SW 1271 (cell line): ENCODE measurements at regions not wholly inside any gene's neighbourhood (a gene's known extent, or its start where the extent isn't known, plus 50 kb on each side); places are given as distances from the start of the nearest gene placed in this dataset.

ENCODE experiments used
- DNase-seq, 2 experiments: peaks; one replicate each; lab custom pipeline; 2025; lab: John Stamatoyannopoulos, UW

DNA sequence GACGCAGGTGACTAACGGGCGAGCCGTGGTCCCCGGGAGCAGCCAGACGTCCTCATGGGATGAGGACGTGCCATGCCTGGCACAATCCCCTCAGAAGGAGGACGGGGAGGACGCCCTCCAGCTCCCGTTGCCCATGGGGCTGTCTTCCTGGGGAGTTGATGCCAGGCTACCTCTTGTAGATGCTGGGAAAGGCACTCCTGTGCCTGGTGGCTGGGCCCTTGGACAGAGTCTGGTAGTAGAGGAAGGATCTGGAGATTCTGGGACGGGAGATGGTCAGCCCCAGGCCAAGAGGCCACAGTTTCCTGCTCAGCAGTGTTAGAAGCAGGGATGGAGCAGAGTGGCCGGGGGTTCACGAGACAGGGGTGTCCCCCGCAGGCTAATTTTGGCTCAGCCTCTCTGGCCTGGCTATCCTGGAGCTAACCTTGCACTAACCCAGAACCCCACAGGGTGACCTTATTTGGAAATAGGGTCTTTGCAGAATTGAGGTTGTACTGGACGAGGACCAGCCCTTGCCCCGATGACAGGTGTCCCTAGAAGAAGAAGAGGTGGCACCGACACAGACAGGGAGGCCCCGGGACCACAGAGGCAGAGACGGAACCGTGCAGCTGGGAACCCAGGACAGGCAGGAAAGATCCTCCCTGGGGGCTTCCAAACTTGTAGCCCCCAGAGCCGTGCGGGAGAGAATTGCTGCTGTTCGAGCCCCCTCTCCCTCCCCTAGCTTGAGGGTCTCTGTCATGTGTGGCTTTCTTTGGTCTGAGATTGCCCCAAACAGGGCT lies 50.1 kb upstream of the ADRA2C start:
- DNase-seq = no peak

DNA sequence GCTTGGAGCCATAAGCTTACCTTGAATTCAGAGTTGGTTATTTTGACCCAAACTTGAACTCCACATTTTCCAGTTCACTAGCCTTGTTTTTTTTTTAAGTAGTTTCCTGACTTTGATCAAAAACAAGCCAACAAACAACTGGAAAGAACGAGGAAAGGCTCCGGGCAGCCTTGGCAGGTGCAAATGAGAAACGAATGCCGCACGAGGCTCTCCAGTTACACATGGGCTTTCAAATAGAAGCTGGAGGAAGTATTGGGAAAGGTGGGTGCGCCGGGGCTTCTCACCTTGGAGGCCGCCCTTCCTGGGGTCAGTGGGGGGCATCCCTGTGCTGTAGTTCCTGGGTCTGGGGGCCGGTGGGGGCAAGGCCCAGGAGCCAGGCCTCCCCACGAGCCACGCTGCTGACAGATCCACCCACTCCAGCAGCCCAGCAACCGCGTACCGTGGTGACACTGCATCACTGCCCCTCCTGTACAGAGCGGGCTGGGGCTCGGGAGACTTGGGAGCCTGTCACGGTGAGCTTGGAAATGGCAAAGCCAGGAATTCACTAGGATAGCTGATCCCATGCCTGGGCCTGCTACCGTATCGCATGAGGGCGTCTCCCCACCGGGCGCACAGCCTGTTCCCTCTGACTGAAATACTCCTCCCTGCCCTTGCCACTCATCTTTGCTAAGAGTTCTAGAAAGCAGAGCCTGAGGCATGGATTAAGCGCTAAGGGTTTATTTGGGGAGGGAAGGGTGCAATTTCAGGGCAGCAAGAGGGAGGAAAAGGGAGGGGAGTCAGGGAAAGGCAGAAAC lies 50.9 kb upstream of the ADRA2C start:
- DNase-seq = no peak

DNA sequence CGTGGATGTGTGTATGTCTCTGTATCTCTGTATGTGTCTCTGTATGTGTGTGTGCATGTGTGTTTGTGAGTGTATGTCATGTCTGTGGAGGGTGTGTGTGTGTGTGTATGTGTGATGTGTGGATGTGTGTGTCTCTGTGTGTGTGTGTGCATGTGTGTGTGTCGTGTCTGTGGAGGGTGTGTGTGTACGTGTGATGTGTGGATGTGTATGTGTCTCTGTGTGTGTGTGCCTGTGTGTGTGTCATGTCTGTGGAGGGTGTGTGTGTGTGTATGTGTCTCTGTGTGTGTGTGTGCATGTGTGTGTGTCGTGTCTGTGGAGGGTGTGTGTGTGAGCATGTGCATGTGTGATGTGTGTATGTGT lies 51.6 kb upstream of the ADRA2C start:
- DNase-seq = no peak

DNA sequence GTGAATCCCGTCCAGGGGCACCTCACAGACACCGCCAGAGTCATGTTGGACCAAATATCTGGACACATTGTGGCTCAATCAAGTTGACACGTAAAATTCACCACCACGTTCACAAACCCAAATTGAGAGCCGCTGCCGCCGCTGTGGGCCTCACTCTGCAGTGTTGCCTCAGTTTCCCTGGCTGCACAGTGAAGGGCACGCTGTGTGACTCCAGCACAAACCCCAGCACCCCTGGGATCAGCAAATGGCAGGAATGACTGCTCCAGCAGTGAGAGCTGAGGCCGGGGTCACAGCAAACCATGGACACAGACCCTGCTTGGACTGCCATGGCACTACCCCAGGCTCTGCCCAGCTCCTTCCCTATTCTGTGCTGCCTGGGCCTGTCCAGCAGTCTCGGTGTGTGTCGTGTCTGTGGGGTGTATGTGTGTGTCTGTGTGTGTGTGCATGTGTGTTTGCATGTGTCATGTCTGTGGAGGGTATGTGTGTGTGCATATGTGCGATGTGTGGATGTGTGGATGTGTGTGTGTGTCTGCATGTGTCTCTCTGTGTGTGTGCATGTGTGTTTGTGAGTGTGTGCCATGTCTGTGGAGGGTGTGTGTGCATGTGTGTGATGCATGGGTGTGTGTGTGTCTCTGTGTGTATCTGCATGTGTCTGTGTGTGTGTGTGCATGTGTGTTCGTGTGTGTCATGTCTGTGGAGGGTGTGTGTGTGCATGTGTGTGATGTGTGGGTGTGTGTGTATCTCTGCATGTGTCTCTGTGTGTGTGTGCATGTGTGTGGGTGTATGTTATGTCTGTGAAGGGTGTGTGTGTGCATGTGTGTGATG lies 52.2 kb upstream of the ADRA2C start:
- no peak for DNase-seq

DNA sequence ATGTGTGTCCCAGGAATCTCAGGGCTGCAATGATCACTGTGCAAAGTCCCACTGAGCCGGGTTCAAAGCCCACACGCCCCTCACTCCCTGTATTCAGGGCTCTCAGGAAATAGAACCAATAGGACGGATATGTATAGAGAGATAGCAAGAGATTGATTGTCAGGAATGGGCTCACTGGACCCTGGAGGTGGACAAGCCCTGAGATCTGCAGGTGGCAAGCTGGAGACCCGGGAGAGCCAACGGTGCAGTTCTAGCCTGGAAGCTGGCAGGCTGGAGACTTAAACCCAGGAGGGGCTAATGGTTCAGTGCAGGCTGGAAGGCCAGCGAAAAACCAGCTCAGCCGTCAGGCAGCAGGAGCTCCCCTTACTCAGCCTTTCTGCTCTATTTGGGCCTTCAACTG lies 52.8 kb upstream of the ADRA2C start:
- no peak for DNase-seq

DNA sequence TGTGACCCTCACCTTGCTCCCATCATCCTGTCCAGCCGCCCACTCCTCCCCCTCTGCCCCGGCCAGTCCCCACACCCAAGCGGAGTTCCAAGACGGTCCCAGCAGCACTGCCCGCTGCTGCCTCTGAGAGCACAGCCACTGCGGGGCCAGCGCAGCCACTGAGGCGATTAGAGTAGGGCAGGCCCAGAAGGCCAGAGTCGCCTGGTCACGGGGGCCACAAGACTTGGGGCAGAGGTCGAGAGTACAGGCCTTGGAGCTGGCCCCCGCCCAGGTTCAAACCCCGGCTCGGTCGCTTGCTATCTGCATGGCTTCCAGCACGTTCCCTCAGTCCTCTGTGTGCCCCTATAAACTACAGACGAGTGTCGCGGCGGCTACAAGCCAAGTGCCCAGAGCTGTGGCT lies 53.2 kb upstream of the ADRA2C start:
- DNase-seq = no peak

DNA sequence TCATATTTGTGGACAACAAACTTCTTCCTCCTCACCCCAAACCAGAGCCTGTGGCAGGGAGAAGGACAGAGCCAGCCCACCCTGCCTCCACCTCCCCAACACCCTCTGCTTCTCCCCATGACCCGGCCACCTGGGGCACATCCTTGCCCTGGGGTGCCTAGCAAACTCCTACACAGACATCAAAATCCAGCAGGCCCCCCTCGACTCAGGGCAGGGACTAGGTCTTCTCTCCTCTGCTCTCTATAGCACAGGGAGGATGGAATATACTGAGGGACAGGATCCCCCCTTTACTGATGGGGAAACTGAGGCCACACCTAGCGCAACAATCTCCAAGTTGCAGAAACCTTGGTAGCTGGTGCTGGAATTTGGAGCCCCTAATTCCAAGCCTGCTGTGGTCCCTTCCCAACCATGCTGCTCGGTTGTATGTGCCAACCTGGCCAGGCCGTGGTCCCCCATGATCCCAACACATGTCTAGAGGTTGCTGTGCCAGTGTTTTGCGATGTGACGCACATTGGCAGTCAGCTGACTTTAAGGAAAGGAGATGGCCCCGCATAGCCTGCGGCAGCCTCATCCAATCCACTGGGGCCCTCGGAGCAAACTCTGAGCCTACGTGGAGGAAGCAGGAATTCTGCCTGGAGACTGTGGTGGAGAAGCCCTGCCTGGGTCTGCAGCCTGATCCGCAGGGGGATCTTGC lies 53.9 kb upstream of the ADRA2C start:
- no peak for DNase-seq

DNA sequence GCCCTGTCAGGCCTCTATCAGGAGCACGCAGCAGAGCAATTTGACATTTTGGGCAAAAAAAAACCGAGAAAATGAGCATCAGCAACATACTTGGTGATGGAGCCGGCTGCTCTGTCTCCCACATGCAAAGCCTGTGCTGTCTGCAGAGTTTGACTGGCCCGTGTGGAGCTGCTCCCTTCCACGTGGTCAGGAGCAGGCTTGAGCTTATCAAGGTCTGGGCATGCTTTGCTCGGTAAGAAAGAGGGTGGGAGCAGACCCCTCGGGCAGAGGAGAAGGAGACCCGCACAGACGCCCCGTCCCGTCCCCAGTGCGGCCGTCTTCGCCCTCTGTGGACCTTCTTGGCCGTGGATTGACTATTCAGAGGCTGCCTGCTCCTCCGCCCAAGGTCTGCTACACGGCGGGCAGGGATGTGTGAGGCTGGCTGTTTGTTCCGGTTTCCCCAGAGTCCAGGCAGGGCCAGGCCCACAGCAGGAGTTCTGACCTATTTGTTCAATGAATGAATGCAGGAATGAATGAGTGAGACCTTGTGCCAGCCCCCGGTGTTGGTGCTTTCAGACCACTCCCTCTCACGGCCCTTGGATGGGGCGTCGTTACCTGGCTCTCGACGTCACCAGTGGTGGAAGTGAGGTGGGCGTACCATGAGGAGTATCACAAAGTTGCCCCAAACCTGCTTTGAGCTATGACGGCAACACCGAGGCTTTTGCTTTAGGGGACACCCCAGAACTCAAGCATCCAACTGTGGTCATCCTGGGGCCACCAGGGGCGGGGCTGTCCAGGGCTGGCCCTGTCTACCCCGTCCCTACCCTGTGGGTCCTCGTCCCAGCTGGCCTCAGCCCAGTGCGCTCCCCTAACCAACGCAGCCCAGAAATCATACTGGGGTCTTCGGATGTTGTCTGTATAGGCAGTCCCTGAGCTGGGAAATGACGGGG lies 54.7 kb upstream of the ADRA2C start:
- DNase-seq = no peak

DNA sequence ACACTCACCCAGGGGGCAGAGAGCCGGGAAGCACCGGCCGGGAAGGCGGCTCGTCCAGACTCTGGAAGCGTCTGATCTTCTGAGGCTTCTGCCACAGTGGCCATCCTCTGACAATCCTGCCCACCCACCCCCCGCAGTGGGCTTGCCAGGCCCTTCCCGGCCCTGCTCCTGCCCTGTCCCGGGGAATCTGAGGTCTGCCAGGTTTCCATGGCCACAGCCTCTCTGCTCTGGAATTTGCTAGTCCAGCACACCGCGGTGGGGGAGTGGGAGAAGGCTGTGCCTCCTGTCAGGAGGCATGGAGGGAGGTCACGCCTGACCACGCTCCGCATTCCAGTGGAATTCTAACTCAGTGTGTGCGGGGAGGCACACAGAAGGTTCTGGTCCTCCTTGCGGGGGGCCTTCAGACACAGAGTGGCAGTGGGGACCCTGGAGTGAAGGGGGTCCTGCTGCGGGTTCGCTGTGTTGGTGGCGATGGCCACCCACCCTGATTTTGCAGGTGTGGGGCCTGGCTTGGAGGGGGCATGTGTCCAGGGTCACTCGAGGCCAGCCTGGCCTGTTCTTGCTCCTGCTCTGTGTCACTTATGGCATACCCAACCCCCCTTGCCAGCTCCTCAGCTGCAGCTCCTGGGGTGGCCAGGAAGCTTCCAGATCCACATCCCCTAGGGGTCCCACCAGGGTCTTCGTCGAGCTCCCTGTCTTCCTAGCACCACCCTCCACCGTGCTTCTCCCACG lies 55.6 kb upstream of the ADRA2C start:
- DNase-seq = no peak

DNA sequence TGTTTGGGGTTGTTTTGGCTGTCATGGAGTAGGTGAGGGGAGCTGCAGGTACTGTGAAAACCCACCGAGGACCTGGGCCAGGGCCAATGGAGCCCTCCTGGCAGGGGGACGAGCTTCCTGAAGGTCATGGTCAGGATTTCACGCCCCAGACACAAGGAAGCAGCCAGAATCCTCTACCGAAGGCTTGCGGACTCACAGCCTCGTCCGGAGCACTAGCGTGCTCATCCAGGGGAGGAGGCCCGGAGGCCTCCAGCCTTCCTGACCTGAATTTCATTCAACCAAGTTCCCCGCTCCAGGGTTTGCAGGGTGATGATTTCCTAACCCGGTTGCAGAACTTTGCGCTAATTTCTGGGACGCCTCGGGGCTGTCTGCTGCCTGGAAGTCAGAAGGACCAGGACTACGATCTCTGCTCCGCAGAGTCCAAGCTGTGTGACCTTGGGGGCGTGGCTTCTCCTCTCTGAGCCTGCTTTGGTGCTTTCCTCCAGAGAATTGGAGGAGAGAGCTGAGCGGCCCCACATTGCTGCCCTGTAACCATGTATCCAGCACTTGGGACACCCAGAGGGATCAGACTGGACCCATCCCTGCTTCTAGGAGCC lies 56.2 kb upstream of the ADRA2C start:
- DNase-seq = no peak

DNA sequence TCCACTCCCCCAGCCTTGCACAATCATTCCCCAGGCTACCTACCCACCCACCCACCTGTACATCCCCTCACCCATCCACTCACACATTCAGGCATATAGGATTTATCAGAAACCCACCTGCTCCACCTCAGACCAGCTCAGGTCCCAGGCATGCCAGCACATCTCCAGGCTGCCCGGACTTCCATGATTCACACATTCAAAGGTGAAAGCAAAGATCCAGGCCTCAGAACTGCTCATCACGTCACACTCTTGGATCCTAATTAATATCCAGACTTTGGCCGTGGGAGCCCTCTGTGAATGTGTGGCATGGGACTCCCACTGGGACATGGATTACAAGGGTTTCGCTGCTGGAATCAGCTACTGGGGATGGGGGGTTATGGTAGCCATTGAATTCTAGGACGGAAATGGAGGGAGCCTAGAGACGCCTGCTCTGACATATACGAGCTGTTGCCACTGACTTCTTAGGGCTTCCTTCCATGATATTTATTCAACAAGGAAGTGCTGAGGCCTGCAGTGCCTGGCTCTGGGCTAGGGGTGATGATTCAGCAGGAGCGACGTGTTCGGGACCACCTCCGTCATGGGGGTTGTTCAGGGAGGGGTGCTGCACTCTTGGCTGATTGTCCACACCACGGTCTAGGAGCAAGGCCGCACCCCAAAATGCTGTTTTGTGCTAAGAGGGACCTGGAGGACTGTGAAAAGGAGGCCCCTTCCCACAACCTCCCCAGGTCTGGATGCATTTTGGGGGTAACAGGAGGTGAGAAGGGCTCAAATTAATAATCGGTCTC lies 56.9 kb upstream of the ADRA2C start:
- DNase-seq = no peak

DNA sequence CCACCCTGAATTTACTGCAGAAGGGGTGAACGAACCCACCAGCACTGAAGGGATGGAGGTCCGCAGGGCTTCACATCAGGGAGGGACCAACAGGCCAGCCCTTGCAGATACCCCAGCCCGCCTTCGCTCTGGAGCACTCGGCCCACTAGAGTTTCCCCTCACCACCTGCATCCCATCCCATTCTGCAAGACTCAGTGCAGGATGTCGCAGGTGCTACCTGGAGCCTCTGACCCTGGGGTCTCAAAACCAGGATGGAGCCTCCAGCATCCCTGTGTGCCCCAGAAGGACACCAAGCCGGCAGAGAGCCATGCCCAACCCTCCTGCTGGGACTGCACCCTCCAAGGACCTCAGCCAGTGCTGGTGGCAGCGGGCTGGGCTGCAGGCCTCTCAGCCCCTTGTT lies 57.6 kb upstream of the ADRA2C start:
- DNase-seq = no peak

DNA sequence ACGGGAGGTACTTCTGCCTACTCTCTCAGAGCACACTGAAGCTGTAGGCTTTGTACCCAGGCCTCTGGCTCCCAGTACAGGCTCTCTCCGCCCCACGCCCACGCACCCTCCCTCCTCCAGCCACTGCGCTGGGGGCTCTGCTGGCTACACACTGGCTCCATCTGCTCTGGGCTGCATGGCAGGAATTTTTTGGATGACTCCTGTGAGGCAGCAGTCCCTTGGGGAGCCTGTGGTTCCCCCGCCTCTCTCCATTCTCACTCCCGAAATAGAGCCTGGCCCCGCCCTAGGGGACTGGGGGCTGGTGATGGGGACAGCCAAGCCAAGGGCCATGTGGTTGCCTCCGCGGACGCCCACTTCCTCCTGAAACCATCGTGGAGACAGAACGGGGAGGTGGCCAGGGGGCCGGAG lies 58.1 kb upstream of the ADRA2C start:
- no peak for DNase-seq

DNA sequence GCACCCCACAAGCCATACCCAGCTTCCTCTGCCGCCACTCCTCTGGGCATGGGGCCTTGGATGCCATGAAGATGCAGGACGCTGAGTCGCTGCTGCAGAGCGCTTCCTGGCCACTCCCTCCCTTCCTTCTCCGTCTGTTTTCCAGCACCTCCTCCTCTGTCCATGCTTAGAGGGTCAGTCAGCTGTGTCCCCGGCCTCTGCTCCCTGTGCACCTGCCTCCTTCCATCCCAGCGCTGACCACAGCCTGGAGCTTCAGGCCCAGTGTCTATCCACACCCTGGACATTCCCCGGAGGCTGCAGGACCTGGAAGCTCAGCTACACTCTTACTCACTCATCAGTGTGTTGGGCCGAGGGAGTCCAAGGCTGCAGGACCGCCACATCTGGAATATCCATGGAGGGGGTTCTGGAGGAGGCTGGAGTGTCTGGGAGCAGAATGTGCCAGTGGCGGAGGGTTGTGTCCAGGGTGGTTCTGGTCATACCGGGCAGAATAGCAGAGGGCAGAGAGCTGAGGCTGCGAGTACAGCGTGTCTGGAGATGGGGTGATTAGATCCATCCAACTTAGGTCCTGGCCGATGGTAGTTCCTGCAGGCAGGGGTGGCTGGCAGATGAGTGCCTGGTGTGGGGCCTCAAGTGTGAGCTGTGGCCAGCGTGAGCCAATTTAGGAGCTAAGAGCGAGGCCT lies 58.6 kb upstream of the ADRA2C start:
- DNase-seq = no peak

DNA sequence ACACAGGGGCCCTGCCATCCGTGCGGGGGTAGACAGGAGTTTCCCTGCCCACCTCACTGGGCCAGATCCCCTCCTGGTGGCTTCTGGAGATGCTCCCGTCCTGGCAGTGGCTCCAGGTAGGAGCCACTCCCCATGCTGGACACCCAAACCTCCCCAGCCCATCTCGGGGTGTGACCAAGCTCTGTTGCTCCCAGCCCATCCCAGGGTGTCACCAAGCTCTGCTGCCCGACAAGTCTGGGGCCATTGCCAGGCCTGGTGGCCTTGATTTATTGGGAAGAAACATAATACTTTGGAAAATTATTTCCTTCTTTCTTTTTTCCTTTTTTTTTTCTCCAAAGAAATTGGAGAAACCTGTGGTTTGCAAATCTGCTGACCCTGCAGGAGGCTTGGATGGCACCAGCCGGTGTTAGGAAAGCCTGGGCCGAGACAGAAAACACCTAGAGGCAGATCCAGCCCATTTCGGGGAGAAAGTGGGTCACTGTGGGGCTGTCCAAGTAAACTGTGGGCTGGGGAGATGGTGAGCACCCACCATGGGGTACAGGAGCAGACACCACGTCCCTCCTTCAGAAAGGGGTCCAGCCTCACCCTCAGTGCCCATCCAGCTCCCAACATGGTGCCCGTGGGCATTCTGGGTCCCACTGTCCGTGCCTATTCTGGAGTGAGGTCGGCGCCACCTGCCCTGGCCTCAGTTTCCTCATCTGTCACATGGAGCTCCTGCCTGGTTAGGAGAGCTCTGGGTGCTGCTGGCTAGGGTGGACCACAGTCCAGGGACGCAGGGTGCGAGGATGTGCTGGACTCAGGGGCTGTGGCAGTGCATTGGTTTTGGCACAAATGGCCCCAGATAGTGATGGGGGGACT lies 59.4 kb upstream of the ADRA2C start:
- no peak for DNase-seq

DNA sequence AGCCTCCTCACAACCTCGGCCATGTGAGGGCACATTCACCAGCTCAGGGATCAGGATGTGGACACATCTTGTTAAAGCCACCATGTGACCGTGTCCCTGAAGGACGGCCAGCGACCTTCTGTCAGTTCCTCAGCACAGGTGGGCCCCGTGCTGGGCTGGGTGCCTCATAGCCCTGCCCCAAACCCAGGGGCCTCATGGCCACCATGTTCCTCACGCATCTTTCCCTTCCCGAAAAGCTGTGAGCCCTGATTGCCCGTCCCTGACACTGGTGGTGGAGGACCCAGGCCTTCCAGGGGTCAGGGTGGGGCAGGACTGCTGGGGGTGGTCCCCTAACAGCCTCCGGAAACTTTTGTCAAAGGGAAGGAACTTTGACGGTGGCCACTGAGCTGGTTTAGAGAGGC lies 60.1 kb upstream of the ADRA2C start:
- DNase-seq = no peak

DNA sequence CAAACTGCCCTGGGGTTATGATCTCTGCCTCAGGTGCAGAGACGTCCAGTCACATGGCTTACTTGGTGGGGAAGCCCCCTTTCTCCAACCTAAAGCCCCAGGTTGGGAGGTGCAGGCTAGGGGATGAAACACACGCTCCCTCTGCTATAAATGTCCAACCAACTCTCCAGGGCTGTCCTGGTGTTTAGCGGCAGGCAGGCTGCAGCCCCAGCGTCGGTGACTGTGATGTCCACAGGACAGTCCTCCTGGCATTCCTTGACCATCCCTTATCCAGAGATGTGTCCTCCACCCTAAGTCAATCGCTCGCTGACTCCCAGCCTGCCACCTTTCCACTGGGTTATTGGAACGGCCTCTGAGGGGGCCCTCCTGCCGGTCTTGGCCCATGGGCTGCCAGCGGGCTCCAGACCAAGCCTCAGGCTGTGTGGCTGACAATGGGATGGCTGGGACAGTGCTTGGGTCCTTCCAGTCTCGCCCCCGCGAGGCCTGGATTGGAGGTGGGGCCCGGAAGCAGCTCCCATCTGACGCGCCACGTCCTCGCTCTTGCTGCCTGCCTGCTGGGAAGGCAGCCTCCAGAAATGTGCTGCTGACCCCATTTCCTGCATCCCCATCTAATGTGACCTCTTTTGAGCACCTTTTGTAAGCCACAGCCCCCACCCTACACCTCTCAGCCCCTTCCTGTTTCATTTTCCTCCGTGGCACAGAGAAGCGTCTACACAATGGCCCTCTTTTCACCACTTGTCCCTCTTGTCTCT lies 60.8 kb upstream of the ADRA2C start:
- DNase-seq = no peak
